Common myeloid progenitor, CD34-positive (primary cell): ENCODE measurements at regions not wholly inside any gene's neighbourhood (a gene's known extent, or its start where the extent isn't known, plus 50 kb on each side); places are given as distances from the start of the nearest gene placed in this dataset.

Source experiments
- CTCF ChIA-PET: fragments of 350-600 bp; sonication (Branson Sonifier 250); formaldehyde crosslinking; loops from one replicate; lab custom pipeline; 2021; ENCODE audit warnings: antibody characterized with exemption; lab: Charles Lee
- POLR2A ChIA-PET: fragments of 350-600 bp; sonication (Branson Sonifier 250); formaldehyde crosslinking; loops from one replicate; lab custom pipeline; 2021; ENCODE audit warnings: antibody characterized with exemption; lab: Charles Lee
- DNase-seq, 3 donors: peaks; one replicate each; pipeline versions ENCODE4 v3.0.0 to v3.0.0-alpha.2; 2013
- H3K27ac ChIP-seq, 2 experiments: 1 replicate in 1 of 2; 2 replicates in 1 of 2; pipeline ENCODE4 v1.7.0; 2013; ENCODE audit warnings: inconsistent platforms in 2 of 2, low read length in 2 of 2, mild to moderate bottlenecking in 2 of 2, low read depth in 1 of 2, moderate library complexity in 1 of 2; ENCODE audit not compliant: severe bottlenecking in 2 of 2, insufficient read depth in 1 of 2, poor library complexity in 1 of 2
- H3K27me3 ChIP-seq, 5 experiments: replicated peaks in 2 of 5; 1 replicate in 3 of 5; 2 replicates in 2 of 5; pipeline versions ENCODE4 v1.6.1 to v1.7.0; 2013; ENCODE audit warnings: low read length in 4 of 5, mild to moderate bottlenecking in 2 of 5, moderate library complexity in 2 of 5, inconsistent platforms in 1 of 5; ENCODE audit not compliant: insufficient read depth in 5 of 5, control insufficient read depth in 4 of 5
- H3K36me3 ChIP-seq, 4 experiments: 1 replicate in 2 of 4; 2 replicates in 2 of 4; pipeline versions ENCODE4 v1.6.1 to v1.7.0; 2013; ENCODE audit warnings: low read length in 3 of 4, control low read depth in 1 of 4, mild to moderate bottlenecking in 1 of 4; ENCODE audit not compliant: control insufficient read depth in 4 of 4, insufficient read depth in 4 of 4
- H3K4me1 ChIP-seq, 4 experiments: 1 replicate in 3 of 4; 2 replicates in 1 of 4; pipeline versions ENCODE4 v1.6.1 to v1.7.1; 2013; ENCODE audit warnings: low read length in 3 of 4, mild to moderate bottlenecking in 3 of 4, control low read depth in 1 of 4, inconsistent platforms in 1 of 4, moderate library complexity in 1 of 4; ENCODE audit not compliant: control insufficient read depth in 4 of 4, insufficient read depth in 4 of 4; ENCODE audit errors: control extremely low read depth in 1 of 4
- H3K4me3 ChIP-seq, 7 experiments: 1 replicate in 4 of 7; 2 replicates in 3 of 7; pipeline versions ENCODE4 v1.5.1 to v1.7.0; 2013; ENCODE audit warnings: mild to moderate bottlenecking in 7 of 7, low read length in 6 of 7, moderate library complexity in 6 of 7, inconsistent platforms in 2 of 7, low read depth in 2 of 7, control low read depth in 1 of 7; ENCODE audit not compliant: insufficient read depth in 4 of 7, control insufficient read depth in 1 of 7; ENCODE audit errors: extremely low read depth in 1 of 7
- H3K9me3 ChIP-seq, 5 experiments: 1 replicate in 4 of 5; 2 replicates in 1 of 5; pipeline versions ENCODE4 v1.6.1 to v1.7.1; 2013; ENCODE audit warnings: low read length in 4 of 5, mild to moderate bottlenecking in 2 of 5, inconsistent platforms in 1 of 5, low read depth in 1 of 5, moderate library complexity in 1 of 5; ENCODE audit not compliant: control insufficient read depth in 4 of 5, insufficient read depth in 2 of 5; ENCODE audit errors: control extremely low read depth in 1 of 5
- WGBS: methylation state at CpG from one replicate; pipeline ENCODE4 v1.1.5; 2013; ENCODE audit not compliant: insufficient coverage; 5-methylcytosine and 5-hydroxymethylcytosine counted together

DNA sequence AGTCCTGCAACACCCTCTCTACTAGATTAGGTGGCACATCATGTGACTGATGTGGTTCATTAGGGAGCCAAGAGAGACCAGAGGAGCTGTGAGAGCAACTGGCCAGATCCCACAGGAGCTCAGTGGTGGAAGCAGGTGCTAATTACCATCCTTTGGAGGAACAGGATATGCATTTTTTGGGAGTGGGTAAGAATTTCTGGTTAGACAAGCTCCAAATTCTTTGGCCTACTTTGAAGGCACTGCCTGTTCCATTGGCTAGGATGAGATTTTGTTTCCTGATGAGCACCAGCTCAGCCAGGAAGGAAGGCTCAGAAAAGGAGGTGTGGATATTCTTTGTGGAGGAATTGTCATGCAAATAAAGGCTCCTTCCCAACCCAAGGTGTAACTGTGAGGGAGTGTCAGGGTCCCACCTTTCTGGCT is 130.3 kb upstream of the BMP2 start:
- H3K27me3 ChIP-seq = peaks cover 0 to 37% (median 5%) of the 10 kb centered on the region in 5 experiments
- ChIA-PET CTCF (interaction anchor here (0.7 to 1.8 kb wide), 3 partner anchors 73 to 98 kb away, joined by 3 to 5 read pairs (median 4); no protein-coding TSS in a partner anchor), POLR2A (no interaction called here)

DNA sequence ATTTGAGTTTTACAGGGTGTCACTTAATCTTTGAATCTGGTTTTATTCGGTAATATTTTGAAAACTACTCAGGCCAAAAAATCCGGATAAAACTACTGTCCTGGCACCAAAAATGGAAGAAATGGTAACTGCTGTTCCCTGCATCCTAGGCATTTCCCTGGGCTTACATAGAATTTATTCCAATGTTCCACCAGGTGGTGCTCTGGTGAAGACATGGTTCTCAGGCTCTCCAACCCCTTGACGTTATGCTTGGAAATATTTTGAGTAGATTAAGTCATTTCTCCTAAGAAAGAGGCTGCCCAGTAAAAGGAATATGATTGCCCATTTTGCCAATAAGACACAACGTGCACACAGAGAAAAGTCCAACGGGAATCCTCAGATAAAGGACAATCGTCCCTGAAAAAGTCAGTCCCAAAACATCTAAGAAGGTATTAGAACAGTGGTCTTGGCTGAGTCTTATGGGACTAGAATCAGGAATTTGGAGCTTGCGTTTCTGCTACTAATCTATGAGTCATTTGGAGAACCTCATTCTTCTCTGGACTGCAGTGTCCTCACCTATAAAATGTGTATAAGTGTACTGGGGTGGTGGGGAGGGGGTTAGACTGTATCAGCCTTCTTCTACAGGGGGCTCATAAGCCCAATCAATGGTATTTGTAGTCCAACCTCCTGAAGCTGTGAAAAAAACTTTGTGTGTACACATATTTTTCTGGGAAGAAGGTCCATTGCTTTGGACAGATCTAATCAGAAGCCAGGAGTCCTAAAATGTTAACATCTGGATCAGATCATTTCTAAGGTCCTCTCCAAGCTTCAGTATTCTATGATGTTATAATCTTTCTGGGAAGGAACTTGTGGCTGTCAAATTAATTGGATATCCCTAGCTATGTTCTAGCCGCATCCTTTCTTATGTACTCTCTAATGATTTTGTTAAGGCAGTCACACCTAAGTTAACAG is 131.0 kb upstream of the BMP2 start:
- H3K27ac ChIP-seq = no peak overlapping the region
- no peaks in the 10 kb centered on the region for H3K36me3 ChIP-seq
- ChIA-PET POLR2A (no interaction called here), CTCF (interaction anchor here (0.7 to 1.8 kb wide), 3 partner anchors 74 to 99 kb away, joined by 3 to 5 read pairs (median 4); no protein-coding TSS in a partner anchor)
- no peaks in the 10 kb centered on the region for H3K4me1 ChIP-seq
- peak; percentile 28 to 64 (median 56) for DNase-seq
- no peak overlapping the region for H3K4me3 ChIP-seq
- 64% methylated on average over 6 of the region's 8 CpGs for WGBS
- peaks cover 0 to 2% (median 0%) of the 10 kb centered on the region in 5 experiments for H3K9me3 ChIP-seq
- H3K27me3 ChIP-seq = peaks cover 0 to 32% (median 4%) of the 10 kb centered on the region in 5 experiments

More for the DNA sequence above, 130.3 kb upstream of the BMP2 start:
- Histone ChIP-seq H3K4me3 (no peak overlapping the region), H3K4me1 (no peaks in the 10 kb centered on the region), H3K9me3 (peaks cover 0 to 2% (median 0%) of the 10 kb centered on the region in 5 experiments), H3K36me3 (no peaks in the 10 kb centered on the region), H3K27ac (no peak overlapping the region)
- no peak for DNase-seq

DNA sequence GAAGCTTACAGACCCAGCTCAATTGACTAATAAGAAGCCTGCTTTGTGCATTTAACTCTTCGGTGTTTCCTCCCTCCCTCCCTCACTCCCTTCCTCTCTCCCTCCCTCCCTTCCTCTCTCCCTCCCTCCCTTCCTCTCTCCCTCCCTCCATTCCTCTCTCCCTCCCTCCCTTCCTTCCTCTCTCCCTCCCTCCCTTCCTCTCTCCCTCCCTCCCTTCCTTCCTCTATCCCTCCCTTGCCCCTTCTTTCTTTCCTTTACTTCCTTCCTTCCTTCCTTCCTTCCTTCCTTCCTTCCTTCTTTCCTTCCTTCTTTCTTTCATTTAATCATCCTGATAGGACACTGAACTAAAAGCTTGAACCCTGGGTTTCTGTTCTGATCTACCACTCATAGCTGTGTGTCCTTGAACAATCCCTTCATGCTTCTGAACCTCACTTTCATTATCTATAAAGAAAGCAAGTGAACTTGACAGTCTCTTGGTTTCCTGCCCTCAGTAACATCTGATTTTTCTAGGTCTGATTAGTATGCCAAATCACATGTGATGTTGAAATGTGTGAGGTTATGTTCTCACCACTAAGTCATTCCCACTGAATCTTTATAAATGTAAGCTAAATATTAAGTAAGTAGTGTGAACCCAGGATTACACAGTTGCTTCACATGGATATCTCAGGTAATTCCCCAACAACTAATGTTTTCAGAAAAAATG is 132.3 kb upstream of the BMP2 start:
- Histone ChIP-seq H3K9me3 (peaks cover 0 to 2% (median 0%) of the 10 kb centered on the region in 5 experiments), H3K36me3 (no peaks in the 10 kb centered on the region), H3K27me3 (peaks cover 0 to 26% (median 0%) of the 10 kb centered on the region in 5 experiments), H3K4me1 (no peaks in the 10 kb centered on the region), H3K27ac (no peak overlapping the region), H3K4me3 (no peak overlapping the region)
- DNase-seq = no peak
- CTCF ChIA-PET = interaction anchor here (1.1 to 1.8 kb wide), 4 partner anchors 9 to 131 kb away, joined by 4 to 6 read pairs (median 5); no protein-coding TSS in a partner anchor
- 63% methylated on average over 1 of the region's 1 CpG for WGBS
- POLR2A ChIA-PET = no interaction called here

DNA sequence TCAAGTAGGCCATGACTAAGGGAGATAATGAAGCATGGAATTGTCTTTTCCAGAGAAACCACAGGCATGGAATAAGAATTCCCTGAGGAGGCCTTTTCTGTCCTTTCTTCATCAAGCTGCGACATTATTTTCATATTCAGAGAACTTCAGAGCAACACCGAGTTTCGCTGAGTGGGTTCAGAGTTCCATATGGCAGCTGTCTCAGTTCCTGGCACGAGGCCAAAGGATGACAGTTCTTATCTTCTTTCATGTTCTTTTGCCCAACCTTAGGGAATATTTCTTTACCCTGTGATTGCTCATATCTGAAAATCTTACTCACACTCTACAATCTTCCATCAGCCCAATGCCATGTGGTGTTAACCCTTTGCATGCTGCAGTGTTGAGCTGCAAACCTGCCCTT is 135.3 kb upstream of the BMP2 start:
- no peaks in the 10 kb centered on the region for H3K9me3 ChIP-seq
- POLR2A ChIA-PET = no interaction called here
- DNase-seq = no peak
- no peak overlapping the region for H3K27ac ChIP-seq
- CTCF ChIA-PET = no interaction called here
- H3K27me3 ChIP-seq = peaks cover 0 to 22% (median 0%) of the 10 kb centered on the region in 5 experiments
- no peak overlapping the region for H3K4me3 ChIP-seq
- H3K36me3 ChIP-seq = no peaks in the 10 kb centered on the region
- WGBS = 89% methylated on average over 4 of the region's 4 CpGs
- H3K4me1 ChIP-seq = no peaks in the 10 kb centered on the region

DNA sequence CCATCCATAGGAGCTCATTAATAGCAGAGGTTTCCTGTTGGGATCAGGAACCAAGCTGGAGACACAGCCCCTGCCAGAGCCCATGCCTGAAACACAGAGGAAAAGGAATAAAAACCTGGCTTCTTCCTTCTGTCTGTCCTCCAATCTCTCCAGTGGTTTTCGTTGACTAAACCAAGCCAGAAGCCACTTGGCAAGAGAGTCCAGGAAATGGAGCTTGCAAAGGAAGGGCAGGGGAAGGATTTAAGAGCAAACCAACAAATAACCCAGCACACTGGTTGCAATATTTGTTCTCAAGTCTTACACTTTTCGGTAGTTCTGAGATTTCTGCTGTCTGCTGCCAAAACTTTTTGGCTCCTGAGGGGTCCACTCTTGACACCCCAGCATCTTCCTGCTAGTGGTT is 137.0 kb upstream of the BMP2 start:
- H3K9me3 ChIP-seq = no peaks in the 10 kb centered on the region
- H3K4me3 ChIP-seq = no peak overlapping the region
- no peaks in the 10 kb centered on the region for H3K4me1 ChIP-seq
- no peak overlapping the region for H3K27ac ChIP-seq
- no peak for DNase-seq
- ChIA-PET CTCF (no interaction called here), POLR2A (no interaction called here)
- H3K36me3 ChIP-seq = no peaks in the 10 kb centered on the region
- H3K27me3 ChIP-seq = peaks cover 0 to 20% (median 0%) of the 10 kb centered on the region in 5 experiments
- WGBS = 51% methylated on average over 2 of the region's 2 CpGs

DNA sequence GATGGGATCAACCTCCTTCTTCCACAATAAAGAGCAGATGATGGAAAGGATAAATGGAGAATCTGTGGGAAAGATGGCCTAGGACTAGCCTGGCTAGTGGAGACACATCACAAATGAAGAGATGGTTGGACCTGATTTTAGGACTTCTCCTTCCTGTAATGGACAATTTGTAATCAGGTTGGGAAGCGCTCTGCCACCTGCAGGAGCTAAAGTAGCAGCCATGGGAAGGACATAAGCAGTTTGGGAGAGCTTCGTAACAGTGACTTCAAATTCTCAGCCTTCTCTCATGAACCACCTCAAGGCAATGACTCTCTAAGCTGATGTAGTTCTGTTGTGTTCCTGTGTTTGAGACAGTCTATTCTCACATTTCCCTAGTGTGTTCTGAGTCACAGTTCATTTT is 137.9 kb upstream of the BMP2 start:
- H3K4me1 ChIP-seq = no peaks in the 10 kb centered on the region
- DNase-seq = no peak
- POLR2A ChIA-PET = no interaction called here
- H3K36me3 ChIP-seq = no peaks in the 10 kb centered on the region
- CTCF ChIA-PET = no interaction called here
- no peaks in the 10 kb centered on the region for H3K9me3 ChIP-seq
- no peak overlapping the region for H3K4me3 ChIP-seq
- peaks cover 0 to 20% (median 0%) of the 10 kb centered on the region in 5 experiments for H3K27me3 ChIP-seq
- WGBS = 94% methylated on average over 2 of the region's 2 CpGs
- H3K27ac ChIP-seq = no peak overlapping the region
